Activated CD4-positive, alpha-beta memory T cell treated with anti-CD3 and anti-CD28 coated beads, Interleukin-2, amount 10 ng/mL, durations not matched to agents 7 days and 5 days (primary cell): ENCODE measurements at regions not wholly inside any gene's neighbourhood (a gene's known extent, or its start where the extent isn't known, plus 50 kb on each side); places are given as distances from the start of the nearest gene placed in this dataset.

ENCODE experiments used
- CTCF ChIA-PET: fragments of 350-600 bp; sonication (Branson Sonifier 250); formaldehyde crosslinking; loops from one replicate; lab custom pipeline; 2021; ENCODE audit warnings: antibody characterized with exemption, inconsistent platforms; lab: Charles Lee
- POLR2A ChIA-PET: fragments of 350-600 bp; sonication (Branson Sonifier 250); formaldehyde crosslinking; loops from one replicate; lab custom pipeline; 2021; ENCODE audit warnings: antibody characterized with exemption; lab: Charles Lee
- DNase-seq: peaks from one replicate; pipeline ENCODE4 v3.0.0-alpha.2; 2020
- H3K27ac Mint-ChIP-seq: one replicate; pipeline ENCODE4 v1.8.0; 2021; ENCODE audit warnings: mild to moderate bottlenecking, mixed read lengths
- H3K27me3 Mint-ChIP-seq: one replicate; pipeline ENCODE4 v1.8.0; 2021; ENCODE audit warnings: mixed read lengths
- H3K36me3 Mint-ChIP-seq: one replicate; pipeline ENCODE4 v1.8.0; 2021; ENCODE audit warnings: low read depth, mixed read lengths
- H3K4me1 Mint-ChIP-seq: one replicate; pipeline ENCODE4 v1.8.0; 2021; ENCODE audit warnings: mixed read lengths
- H3K4me3 Mint-ChIP-seq: one replicate; pipeline ENCODE4 v1.8.0; 2021; ENCODE audit warnings: mild to moderate bottlenecking, mixed read lengths
- H3K9me3 Mint-ChIP-seq: one replicate; pipeline ENCODE4 v1.8.0; 2021; ENCODE audit warnings: mixed read lengths

DNA sequence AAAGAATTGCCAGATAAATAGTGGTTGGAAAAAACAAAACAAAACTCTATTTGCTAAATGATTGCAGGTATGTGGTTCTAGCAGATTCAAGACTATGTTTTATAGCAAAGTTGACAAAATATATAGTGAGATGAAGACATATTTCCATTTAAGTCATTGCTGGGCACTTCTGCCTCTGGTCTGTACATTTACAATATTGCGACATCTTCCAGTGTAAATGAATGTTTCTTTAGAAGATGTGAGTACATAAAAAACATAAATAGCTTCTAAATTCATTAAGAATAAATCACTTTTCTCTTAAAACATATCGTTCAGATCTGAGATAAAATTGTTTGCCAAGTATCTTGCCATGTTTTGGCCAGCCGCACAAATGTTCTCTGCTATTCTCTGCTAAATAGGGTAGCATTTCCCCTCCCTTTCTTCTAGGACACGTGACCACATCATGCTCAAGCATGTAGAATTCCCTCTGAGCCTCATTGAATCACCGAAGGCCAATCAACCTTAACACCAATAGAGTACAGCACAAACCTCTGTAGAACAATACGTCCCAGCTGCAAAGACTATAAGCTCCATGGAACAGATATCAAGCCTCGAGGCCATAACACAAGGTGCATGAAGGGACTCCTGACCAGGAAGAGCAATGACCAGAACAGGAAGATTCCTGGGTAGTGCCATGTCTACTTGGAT lies 1173.3 kb downstream of the GATA3 start:
- no peak overlapping the region for H3K27ac Mint-ChIP-seq
- no peaks in the 10 kb centered on the region for H3K9me3 Mint-ChIP-seq
- POLR2A ChIA-PET, result no interaction called here
- H3K27me3 Mint-ChIP-seq, result peaks cover 29% of the 10 kb centered on the region
- H3K4me1 Mint-ChIP-seq, result peaks cover 14% of the 10 kb centered on the region
- H3K4me3 Mint-ChIP-seq, result no peak overlapping the region
- no peak for DNase-seq
- no peaks in the 10 kb centered on the region for H3K36me3 Mint-ChIP-seq
- CTCF ChIA-PET, result no interaction called here

DNA sequence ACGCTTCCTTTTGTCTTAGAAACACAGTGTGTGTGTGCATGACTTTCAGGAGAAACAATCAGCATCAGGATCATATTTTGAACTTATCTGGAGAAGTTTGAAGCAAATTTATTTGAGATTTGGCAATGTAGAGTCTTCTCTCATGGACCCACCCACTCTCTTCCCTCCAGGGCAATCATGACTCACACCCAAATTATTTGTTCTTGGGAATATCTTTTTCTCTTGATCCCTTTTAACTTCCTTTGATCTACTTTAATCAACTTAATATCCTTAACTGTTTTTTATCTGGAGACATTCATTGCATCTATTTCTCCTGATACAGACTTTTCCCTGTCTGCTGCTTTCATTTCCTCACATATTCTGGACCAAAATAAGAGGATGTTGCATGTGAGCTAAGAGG lies 1174.3 kb downstream of the GATA3 start:
- CTCF ChIA-PET, result no interaction called here
- POLR2A ChIA-PET, result no interaction called here
- Mint-ChIP-seq H3K36me3 (no peaks in the 10 kb centered on the region), H3K27me3 (peaks cover 29% of the 10 kb centered on the region), H3K4me1 (peaks cover 14% of the 10 kb centered on the region), H3K9me3 (no peaks in the 10 kb centered on the region), H3K4me3 (no peak overlapping the region), H3K27ac (no peak overlapping the region)
- DNase-seq, result no peak

DNA sequence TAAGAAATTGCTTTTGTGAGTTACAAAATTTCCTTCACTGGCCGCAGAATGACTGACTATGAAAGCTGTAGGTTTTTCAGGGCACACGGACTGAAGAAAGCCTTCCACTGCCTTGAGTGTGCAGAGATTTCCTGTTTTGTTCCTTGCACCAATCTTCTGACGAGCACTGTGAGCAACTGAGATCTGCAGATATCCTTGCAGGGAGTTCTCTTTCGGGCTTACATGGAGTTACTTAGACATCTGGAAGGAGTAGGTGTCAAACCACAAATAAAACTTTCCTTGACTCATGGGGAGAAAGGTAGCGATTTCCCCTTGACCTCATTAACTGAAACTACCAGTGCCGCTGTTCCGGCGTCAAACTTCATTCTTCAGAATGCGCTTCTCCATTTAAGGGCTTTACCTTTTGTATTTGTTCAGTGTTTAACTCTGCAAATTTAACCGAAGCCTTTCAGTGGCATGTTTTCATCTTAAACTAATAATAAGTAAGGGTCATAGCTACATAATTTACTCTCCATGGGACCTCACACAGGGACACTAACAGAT lies 1175.3 kb downstream of the GATA3 start:
- CTCF ChIA-PET, result no interaction called here
- Mint-ChIP-seq H3K36me3 (no peaks in the 10 kb centered on the region), H3K27ac (no peak overlapping the region), H3K4me1 (peaks cover 14% of the 10 kb centered on the region), H3K4me3 (peak overlapping the region; percentile 31), H3K9me3 (no peaks in the 10 kb centered on the region), H3K27me3 (peaks cover 31% of the 10 kb centered on the region)
- no peak for DNase-seq
- POLR2A ChIA-PET, result no interaction called here

GRCh38 chr10:9230625-9231024 lies 1176.1 kb downstream of the GATA3 start:
- Mint-ChIP-seq H3K4me3 (no peak overlapping the region), H3K27me3 (peaks cover 31% of the 10 kb centered on the region), H3K36me3 (no peaks in the 10 kb centered on the region), H3K4me1 (peaks cover 14% of the 10 kb centered on the region), H3K27ac (no peak overlapping the region), H3K9me3 (no peaks in the 10 kb centered on the region)
- no peak for DNase-seq
- ChIA-PET CTCF (no interaction called here), POLR2A (no interaction called here)

DNA sequence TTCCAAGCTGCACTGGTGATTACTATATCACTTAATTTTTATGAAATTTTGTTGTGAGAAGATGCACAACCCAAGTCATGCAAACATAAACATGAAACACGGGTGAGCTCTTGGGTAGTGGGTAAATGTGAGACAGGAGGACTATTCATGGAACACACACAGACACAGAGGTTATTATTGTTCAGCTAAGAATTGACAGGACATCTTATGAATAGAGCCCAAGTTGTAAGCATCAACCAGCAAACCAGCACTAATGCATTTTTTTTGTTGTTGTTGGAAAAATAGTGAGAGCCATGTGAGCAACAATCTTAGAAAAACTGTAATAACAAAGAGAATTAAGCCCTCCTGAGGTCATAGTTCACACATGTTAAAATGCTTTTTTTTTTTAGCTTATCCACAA lies 1179.7 kb downstream of the GATA3 start:
- no peak for DNase-seq
- Mint-ChIP-seq H3K36me3 (no peaks in the 10 kb centered on the region), H3K27me3 (peaks cover 22% of the 10 kb centered on the region), H3K27ac (no peak overlapping the region), H3K9me3 (no peaks in the 10 kb centered on the region), H3K4me3 (no peak overlapping the region), H3K4me1 (peaks cover 13% of the 10 kb centered on the region)
- POLR2A ChIA-PET, result no interaction called here
- CTCF ChIA-PET, result interaction anchor here (0.7 kb wide), 1 partner anchor 700 kb away, joined by 4 read pairs; no protein-coding TSS in a partner anchor

DNA sequence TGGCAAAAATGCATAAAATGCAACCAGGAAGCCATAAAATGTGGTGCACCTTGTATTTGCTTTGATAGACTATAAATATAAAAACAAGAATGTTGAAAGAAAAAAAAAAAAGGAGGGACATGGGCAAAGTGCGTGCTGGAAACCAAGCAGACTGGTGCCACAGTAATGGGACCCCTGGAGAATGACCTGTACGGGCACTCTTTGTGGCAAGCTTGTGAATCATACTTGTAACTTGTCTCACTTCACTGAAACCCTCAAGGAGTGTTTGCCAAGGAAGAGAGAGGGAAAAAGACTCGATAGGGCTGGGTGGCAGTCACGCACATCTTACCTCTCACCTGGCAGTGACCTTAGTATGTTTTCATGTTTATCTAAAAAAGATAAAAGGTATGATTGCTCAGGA lies 1183.6 kb downstream of the GATA3 start:
- H3K27ac Mint-ChIP-seq, result no peak overlapping the region
- POLR2A ChIA-PET, result no interaction called here
- H3K27me3 Mint-ChIP-seq, result peaks cover 8% of the 10 kb centered on the region
- H3K4me3 Mint-ChIP-seq, result no peak overlapping the region
- no peaks in the 10 kb centered on the region for H3K4me1 Mint-ChIP-seq
- no peak for DNase-seq
- no peaks in the 10 kb centered on the region for H3K9me3 Mint-ChIP-seq
- no peaks in the 10 kb centered on the region for H3K36me3 Mint-ChIP-seq
- CTCF ChIA-PET, result interaction anchor here (0.7 kb wide), 2 partner anchors 348 to 1714 kb away, joined by 3 to 4 read pairs; no protein-coding TSS in a partner anchor

DNA sequence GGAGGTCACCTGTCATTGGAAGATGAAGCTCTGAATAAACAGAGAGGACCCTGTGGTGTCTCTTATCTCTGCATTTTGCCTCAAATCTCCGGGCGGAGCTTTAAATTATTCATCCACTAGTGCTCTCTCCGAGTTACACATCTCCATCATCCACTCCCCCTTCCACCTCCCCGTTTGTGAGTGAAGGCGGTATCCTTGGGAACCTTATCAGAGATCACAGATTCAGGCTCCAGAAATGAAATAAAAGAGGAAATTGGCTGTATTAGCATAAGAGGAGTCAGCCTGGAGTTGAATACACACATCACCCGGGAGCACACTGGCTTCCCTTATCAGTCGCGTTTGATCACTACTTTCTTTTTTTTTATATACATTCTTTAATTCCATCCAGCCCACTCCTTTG lies 1184.8 kb downstream of the GATA3 start:
- ChIA-PET CTCF (no interaction called here), POLR2A (no interaction called here)
- H3K9me3 Mint-ChIP-seq, result no peaks in the 10 kb centered on the region
- no peak overlapping the region for H3K27ac Mint-ChIP-seq
- H3K27me3 Mint-ChIP-seq, result peaks cover 4% of the 10 kb centered on the region
- no peak for DNase-seq
- no peaks in the 10 kb centered on the region for H3K4me1 Mint-ChIP-seq
- no peak overlapping the region for H3K4me3 Mint-ChIP-seq
- no peaks in the 10 kb centered on the region for H3K36me3 Mint-ChIP-seq

DNA sequence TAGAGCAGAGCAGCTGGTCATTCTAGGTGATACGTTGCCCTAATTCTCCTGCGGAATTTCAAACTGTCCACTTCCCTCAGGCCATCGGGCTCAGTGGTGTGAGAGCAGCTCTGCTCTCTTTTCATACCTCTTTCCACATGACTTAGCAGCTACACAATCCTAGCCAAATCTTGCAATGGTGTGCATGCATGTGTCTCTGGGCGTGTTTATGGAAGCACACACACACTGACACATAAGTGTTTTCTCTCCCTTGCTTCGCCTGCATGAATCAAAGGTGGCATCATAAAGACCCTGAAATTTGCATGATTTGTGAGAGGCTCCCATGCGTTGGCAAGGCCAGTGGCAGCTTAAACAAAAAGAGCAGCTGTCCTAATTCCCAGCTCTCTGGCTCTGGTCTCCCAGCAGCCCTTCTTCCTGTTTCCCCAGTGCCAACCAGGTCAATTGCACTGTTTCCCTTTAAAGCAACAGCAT lies 1189.5 kb downstream of the GATA3 start:
- Mint-ChIP-seq H3K36me3 (no peaks in the 10 kb centered on the region), H3K9me3 (no peaks in the 10 kb centered on the region), H3K27me3 (peaks cover 8% of the 10 kb centered on the region), H3K27ac (no peak overlapping the region), H3K4me1 (no peaks in the 10 kb centered on the region), H3K4me3 (no peak overlapping the region)
- CTCF ChIA-PET, result no interaction called here
- no peak for DNase-seq
- POLR2A ChIA-PET, result no interaction called here

DNA sequence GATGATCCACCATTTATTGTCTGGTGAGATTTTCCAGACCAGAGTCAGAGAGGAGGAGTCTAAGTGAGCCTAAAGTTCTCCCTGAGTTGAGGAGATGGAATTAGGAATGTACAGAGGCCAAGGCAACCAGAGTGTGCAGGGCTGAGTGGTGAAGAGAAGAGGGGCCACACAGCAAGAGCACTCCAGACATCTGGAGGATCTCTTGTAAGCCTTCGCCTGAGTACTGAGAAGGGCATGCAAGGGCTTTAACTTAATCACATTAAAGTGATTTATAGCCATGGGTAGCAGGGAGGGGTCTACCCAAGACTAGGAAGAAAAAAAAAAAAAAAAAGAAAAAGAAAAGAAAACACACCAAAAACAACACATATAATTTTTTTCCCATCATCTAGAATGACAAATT lies 1190.4 kb downstream of the GATA3 start:
- POLR2A ChIA-PET, result no interaction called here
- Mint-ChIP-seq H3K9me3 (no peaks in the 10 kb centered on the region), H3K4me3 (no peak overlapping the region), H3K4me1 (no peaks in the 10 kb centered on the region), H3K27ac (no peak overlapping the region), H3K27me3 (peaks cover 8% of the 10 kb centered on the region), H3K36me3 (no peaks in the 10 kb centered on the region)
- CTCF ChIA-PET, result no interaction called here
- DNase-seq, result no peak

DNA sequence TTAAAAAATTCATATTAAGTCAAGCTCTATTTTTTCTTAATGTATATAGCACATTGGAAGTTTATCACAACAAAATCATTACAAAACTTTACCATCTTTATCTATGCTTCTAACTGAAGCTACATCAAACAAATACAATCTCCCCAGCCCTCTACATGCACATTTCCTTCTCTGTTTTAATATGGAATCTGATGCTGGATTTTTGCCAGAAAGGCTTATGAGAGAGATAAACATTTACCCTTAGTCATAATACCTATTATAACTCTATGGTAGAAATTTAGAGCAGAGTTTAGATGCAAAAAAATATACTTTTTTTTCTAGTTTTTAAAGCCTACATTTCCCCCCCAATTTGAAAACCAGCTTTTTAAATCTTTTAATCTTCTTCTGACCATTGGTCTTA lies 1198.6 kb downstream of the GATA3 start:
- peaks cover 18% of the 10 kb centered on the region for H3K27me3 Mint-ChIP-seq
- H3K36me3 Mint-ChIP-seq, result no peaks in the 10 kb centered on the region
- H3K4me3 Mint-ChIP-seq, result no peak overlapping the region
- POLR2A ChIA-PET, result no interaction called here
- H3K9me3 Mint-ChIP-seq, result no peaks in the 10 kb centered on the region
- CTCF ChIA-PET, result no interaction called here
- H3K4me1 Mint-ChIP-seq, result no peaks in the 10 kb centered on the region
- H3K27ac Mint-ChIP-seq, result no peak overlapping the region
- no peak for DNase-seq

- no peaks in the 10 kb centered on the region for H3K4me1 Mint-ChIP-seq
- H3K36me3 Mint-ChIP-seq, result no peaks in the 10 kb centered on the region
- H3K4me3 Mint-ChIP-seq, result no peak overlapping the region
- no peak overlapping the region for H3K27ac Mint-ChIP-seq
- H3K27me3 Mint-ChIP-seq, result peaks cover 14% of the 10 kb centered on the region
- CTCF ChIA-PET, result interaction anchor here (0.6 kb wide), 1 partner anchor 738 kb away, joined by 3 read pairs; no protein-coding TSS in a partner anchor
- POLR2A ChIA-PET, result no interaction called here
- no peak for DNase-seq
- H3K9me3 Mint-ChIP-seq, result no peaks in the 10 kb centered on the region
Observed at GRCh38 chr10:9254353-9254752, 1199.9 kb downstream of the GATA3 start.

- no peaks in the 10 kb centered on the region for H3K36me3 Mint-ChIP-seq
- no peak for DNase-seq
- ChIA-PET POLR2A (no interaction called here), CTCF (no interaction called here)
- no peak overlapping the region for H3K4me3 Mint-ChIP-seq
- no peaks in the 10 kb centered on the region for H3K9me3 Mint-ChIP-seq
- no peak overlapping the region for H3K27ac Mint-ChIP-seq
- no peaks in the 10 kb centered on the region for H3K4me1 Mint-ChIP-seq
- peaks cover 26% of the 10 kb centered on the region for H3K27me3 Mint-ChIP-seq
Observed at GRCh38 chr10:9260690-9261089, 1206.2 kb downstream of the GATA3 start.

DNA sequence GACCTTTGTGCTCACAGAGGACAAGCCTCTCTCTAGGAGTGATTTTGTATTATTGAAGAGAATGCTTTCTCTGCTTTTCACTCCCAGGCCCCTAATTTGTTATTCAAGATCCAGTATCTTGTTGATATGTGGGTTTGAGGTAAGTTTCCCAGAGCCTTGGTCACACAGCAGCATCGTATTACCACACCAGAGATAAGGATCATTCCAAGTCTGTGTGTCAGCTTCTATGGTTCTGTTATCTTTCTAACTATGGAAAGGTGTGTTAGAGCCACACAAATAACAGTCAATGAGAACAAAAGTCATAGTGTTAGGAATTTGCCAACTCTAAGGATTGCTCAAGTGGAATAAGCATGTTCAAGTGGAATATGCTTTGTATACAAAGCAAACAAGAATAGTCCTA lies 1208.3 kb downstream of the GATA3 start:
- ChIA-PET CTCF (no interaction called here), POLR2A (no interaction called here)
- H3K9me3 Mint-ChIP-seq, result no peaks in the 10 kb centered on the region
- H3K4me3 Mint-ChIP-seq, result no peak overlapping the region
- H3K4me1 Mint-ChIP-seq, result no peaks in the 10 kb centered on the region
- H3K27me3 Mint-ChIP-seq, result peaks cover 22% of the 10 kb centered on the region
- H3K36me3 Mint-ChIP-seq, result no peaks in the 10 kb centered on the region
- H3K27ac Mint-ChIP-seq, result no peak overlapping the region
- DNase-seq, result no peak

- Mint-ChIP-seq H3K4me1 (no peaks in the 10 kb centered on the region), H3K36me3 (no peaks in the 10 kb centered on the region), H3K9me3 (no peaks in the 10 kb centered on the region), H3K4me3 (no peak overlapping the region), H3K27me3 (peaks cover 17% of the 10 kb centered on the region), H3K27ac (no peak overlapping the region)
- CTCF ChIA-PET, result no interaction called here
- POLR2A ChIA-PET, result no interaction called here
- DNase-seq, result no peak
Observed at GRCh38 chr10:9268176-9268575, 1213.7 kb downstream of the GATA3 start.
